AG09309 (cell line): ENCODE measurements at regions not wholly inside any gene's neighbourhood (a gene's known extent, or its start where the extent isn't known, plus 50 kb on each side); places are given as distances from the start of the nearest gene placed in this dataset.

Experiments
- DNase-seq: peaks from one replicate; pipeline ENCODE4 v3.0.0-alpha.2; 2010; ENCODE audit warnings: low read depth
- H3K4me3 ChIP-seq: 2 replicates; pipeline ENCODE4 v1.5.1; 2011; ENCODE audit warnings: mild to moderate bottlenecking, low read depth, low read length, moderate library complexity; ENCODE audit not compliant: control insufficient read depth
- TF ChIP-seq, protein P1 (sequence below): IDR thresholded peaks from 2 replicates; pipeline ENCODE4 v1.5.1; 2011; ENCODE audit warnings: mild to moderate bottlenecking, low read depth, low read length, inconsistent platforms; ENCODE audit not compliant: insufficient read depth, control insufficient read depth; ENCODE audit errors: missing control alignments

DNA sequence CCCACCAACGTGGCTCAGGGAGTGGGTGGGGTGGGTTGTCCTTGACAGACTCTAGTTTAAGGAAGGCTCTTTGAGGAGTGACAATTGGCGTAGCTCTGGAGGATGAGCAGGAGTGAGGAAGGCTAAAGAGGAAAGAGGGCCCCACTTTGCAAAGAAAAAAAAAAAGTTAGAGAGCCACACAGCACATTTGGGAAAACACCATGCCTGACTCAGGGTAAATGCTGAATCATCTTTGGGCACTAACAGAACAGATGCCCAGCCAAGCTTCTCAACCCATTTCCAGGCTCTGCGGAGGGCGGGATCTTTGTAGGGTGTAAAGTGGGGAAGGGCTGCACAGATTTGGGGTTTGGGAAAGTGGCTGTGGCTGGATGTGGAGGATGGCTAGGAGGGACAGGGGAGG is 179.1 kb upstream of the RGMA start:
- H3K4me3 ChIP-seq = no peak overlapping the region
- DNase-seq = no peak
- TF ChIP-seq, protein P1, sequence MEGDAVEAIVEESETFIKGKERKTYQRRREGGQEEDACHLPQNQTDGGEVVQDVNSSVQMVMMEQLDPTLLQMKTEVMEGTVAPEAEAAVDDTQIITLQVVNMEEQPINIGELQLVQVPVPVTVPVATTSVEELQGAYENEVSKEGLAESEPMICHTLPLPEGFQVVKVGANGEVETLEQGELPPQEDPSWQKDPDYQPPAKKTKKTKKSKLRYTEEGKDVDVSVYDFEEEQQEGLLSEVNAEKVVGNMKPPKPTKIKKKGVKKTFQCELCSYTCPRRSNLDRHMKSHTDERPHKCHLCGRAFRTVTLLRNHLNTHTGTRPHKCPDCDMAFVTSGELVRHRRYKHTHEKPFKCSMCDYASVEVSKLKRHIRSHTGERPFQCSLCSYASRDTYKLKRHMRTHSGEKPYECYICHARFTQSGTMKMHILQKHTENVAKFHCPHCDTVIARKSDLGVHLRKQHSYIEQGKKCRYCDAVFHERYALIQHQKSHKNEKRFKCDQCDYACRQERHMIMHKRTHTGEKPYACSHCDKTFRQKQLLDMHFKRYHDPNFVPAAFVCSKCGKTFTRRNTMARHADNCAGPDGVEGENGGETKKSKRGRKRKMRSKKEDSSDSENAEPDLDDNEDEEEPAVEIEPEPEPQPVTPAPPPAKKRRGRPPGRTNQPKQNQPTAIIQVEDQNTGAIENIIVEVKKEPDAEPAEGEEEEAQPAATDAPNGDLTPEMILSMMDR = no peak

DNA sequence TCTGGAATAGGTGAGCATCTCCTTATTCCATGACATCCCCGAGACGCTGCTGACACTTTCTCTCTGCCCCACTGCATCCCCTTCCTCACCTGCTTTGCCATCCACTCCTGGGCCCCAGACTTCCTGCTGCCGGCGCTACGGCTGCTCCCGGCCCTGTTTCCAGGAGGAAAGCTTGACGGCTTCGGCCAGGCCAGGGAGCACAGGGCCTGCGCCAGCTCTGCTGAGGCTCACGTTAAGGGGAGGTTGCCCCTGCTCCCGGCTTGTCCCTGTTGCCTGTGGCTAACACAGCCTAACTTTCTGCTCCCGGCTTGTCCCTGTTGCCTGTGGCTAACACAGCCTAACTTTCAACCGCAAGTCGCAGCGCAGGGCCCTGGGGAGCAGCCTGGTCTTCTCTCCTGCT is 177.3 kb upstream of the RGMA start:
- TF ChIP-seq, protein P1 = no peak
- H3K4me3 ChIP-seq = no peak overlapping the region
- DNase-seq = no peak

DNA sequence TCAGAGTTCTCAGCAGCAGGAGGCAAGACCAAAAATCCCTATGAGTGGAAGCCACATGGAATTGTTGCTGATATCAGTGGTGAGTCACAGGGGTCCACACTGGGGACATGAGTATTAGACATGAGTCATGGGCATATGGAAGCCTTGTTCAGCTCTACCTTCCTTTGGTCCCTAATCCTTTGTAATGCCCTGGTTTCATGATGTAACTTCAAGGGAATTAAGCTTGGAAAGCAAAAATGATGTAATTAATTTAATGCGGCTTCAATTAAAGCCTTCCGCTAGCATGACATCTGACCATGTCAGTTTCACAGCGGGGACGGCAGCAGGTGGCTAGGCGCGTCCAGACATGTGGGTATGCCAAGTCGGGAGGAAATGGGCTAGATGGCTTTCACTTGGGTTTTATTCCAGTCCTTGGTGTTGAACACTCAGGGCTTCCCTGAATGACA is 176.1 kb upstream of the RGMA start:
- no peak for DNase-seq
- TF ChIP-seq, protein P1 = no peak
- H3K4me3 ChIP-seq = no peak overlapping the region

DNA sequence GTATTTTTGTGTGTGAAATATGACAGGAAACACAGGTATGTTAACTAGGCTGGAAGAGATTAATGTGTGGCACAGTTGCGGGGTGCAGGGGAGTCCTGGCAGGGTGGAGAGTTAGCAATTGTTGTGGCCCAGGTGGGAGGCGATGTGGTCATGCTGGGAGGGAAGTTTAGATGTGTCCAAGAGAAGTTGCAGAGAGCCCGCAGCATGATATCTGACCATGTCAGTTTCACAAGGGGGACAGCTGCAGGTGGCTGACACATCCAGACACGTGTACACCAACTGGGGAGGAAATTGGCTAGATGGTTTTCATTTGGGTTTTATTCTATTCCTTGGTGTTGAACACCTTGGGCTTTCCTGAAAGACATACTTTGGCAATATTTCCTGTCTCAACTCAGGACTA is 172.8 kb upstream of the RGMA start:
- no peak overlapping the region for H3K4me3 ChIP-seq
- TF ChIP-seq, protein P1 = no peak
- DNase-seq = no peak

DNA sequence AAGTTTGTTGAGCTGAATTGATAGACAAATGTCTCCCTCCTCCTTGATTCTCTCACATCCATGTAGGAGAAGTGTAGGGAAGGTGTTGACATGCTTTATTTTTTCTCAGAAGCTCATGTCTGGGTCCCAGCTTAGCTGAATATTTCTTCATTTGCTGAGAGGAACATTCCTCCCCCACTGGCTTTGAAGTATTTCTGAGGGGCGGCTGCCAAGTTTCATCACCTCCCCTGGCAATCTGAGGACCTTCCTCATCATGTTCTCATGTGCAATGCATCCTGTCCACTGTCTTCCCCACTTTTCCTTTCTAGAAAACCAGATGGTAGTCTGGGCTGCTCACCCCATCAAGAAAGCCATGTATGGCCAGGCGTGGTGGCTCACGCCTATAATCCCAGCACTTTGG is 168.9 kb upstream of the RGMA start:
- no peak for DNase-seq
- no peak overlapping the region for H3K4me3 ChIP-seq
- TF ChIP-seq, protein P1 = no peak

- no peak overlapping the region for H3K4me3 ChIP-seq
- DNase-seq = no peak
- TF ChIP-seq, protein P1 = no peak
These were observed 164.7 kb upstream of the RGMA start for GRCh38 chr15:93253681-93254080.

DNA sequence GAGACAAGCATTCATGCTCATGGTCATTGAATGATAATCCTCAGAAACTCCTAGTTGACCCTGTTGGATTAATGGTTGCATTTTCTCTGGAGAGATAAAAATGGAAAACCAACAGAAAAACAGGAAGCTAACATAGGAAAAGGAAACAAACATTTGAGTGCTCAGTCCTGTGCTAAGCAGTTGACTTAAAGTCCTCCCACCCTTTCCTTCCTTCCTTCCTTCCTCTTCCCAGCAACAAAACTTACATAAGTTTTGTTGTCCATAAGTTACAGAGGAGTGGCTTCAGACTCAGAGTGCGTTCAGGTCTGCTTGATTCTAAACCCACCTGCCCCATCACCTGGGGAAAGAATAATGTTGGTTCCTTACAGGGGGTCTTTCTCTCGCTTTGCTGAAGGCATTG is 163.8 kb upstream of the RGMA start:
- TF ChIP-seq, protein P1 = no peak

More for the DNA sequence above, 163.8 kb upstream of the RGMA start:
- no peak for DNase-seq
- no peak overlapping the region for H3K4me3 ChIP-seq
